ENCODE measurements at regions not wholly inside any gene's neighbourhood (a gene's known extent, or its start where the extent isn't known, plus 50 kb on each side); places are given as distances from the start of the nearest gene placed in this dataset.

DNA sequence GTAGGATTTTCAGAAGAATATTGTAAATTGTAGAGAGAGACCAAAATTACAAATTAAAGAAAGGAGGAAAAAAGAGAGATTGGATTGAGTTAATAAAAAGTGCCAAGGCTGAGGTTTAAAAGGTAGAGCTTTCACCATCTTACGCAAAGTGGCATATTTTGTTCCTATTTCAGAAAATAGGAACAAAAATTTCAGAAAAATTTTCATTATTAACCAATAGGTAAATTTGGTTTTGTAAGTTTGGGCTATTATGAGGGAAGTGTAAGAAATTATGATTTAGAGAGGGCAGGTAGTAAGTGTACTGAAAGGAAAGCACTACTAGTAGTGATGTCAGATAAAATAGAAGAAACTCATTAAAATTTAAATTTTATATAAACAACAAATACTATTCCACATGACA, 479.7 kb downstream of the ACTRT1 start:
- in situ Hi-C loops (cut with HindIII; ENCODE audit: low sequenced_read_pairs), result no loop called here
- TF ChIP-seq, protein P1, sequence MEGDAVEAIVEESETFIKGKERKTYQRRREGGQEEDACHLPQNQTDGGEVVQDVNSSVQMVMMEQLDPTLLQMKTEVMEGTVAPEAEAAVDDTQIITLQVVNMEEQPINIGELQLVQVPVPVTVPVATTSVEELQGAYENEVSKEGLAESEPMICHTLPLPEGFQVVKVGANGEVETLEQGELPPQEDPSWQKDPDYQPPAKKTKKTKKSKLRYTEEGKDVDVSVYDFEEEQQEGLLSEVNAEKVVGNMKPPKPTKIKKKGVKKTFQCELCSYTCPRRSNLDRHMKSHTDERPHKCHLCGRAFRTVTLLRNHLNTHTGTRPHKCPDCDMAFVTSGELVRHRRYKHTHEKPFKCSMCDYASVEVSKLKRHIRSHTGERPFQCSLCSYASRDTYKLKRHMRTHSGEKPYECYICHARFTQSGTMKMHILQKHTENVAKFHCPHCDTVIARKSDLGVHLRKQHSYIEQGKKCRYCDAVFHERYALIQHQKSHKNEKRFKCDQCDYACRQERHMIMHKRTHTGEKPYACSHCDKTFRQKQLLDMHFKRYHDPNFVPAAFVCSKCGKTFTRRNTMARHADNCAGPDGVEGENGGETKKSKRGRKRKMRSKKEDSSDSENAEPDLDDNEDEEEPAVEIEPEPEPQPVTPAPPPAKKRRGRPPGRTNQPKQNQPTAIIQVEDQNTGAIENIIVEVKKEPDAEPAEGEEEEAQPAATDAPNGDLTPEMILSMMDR (IDR thresholded peaks at IDR 0.05; ENCODE audit: low read depth, low read length), result no peak
- H3K4me3 ChIP-seq (ENCODE audit: low read depth, low read length), result no peak overlapping the region
- no peak for DNase-seq (ENCODE audit: low read depth, low spot score)

- TF ChIP-seq, protein P1 (IDR thresholded peaks at IDR 0.05; ENCODE audit: low read depth, low read length), result no peak
- DNase-seq (ENCODE audit: low read depth, low spot score), result no peak
- in situ Hi-C loops (cut with HindIII; ENCODE audit: low sequenced_read_pairs), result no loop called here
- H3K4me3 ChIP-seq (ENCODE audit: low read depth, low read length), result no peak overlapping the region
These were observed 480.4 kb downstream of the ACTRT1 start for GRCh38 chrX:127571834-127572233.

GRCh38 chrX:127570276-127570675, 481.9 kb downstream of the ACTRT1 start:
- DNase-seq (ENCODE audit: low read depth, low spot score), result no peak
- in situ Hi-C loops (cut with HindIII; ENCODE audit: low sequenced_read_pairs), result no loop called here
- TF ChIP-seq, protein P1 (IDR thresholded peaks at IDR 0.05; ENCODE audit: low read depth, low read length), result no peak
- H3K4me3 ChIP-seq (ENCODE audit: low read depth, low read length), result no peak overlapping the region

- DNase-seq (ENCODE audit: low read depth, low spot score), result no peak
- H3K4me3 ChIP-seq (ENCODE audit: low read depth, low read length), result no peak overlapping the region
- TF ChIP-seq, protein P1 (IDR thresholded peaks at IDR 0.05; ENCODE audit: low read depth, low read length), result no peak
- in situ Hi-C loops (cut with HindIII; ENCODE audit: low sequenced_read_pairs), result no loop called here
These were observed 483.5 kb downstream of the ACTRT1 start for GRCh38 chrX:127568691-127569090.

DNA sequence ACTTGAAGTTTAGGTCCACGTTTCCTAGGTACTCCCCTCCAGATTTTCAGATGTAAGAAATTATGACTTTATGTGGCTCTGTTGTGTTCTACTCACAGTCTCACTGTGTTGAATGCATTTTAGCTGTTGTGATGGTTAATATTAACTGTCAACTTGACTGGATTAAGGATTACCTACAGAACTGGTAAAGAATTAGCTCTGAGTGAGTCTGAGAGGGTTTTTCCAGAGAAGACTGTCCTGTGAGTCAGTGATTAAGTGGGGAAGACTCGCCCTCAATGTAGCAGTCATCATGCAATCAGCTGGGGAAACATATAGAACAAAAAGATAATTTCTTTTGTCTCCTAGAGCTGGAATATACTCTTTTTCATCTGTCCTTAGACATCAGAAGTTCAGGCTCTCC, 493.4 kb downstream of the ACTRT1 start:
- TF ChIP-seq, protein P1 (IDR thresholded peaks at IDR 0.05; ENCODE audit: low read depth, low read length), result no peak
- no peak for DNase-seq (ENCODE audit: low read depth, low spot score)
- no peak overlapping the region for H3K4me3 ChIP-seq (ENCODE audit: low read depth, low read length)
- in situ Hi-C loops (cut with HindIII; ENCODE audit: low sequenced_read_pairs), result no loop called here

- DNase-seq (ENCODE audit: low read depth, low spot score), result no peak
- H3K4me3 ChIP-seq (ENCODE audit: low read depth, low read length), result no peak overlapping the region
- TF ChIP-seq, protein P1 (IDR thresholded peaks at IDR 0.05; ENCODE audit: low read depth, low read length), result no peak
- in situ Hi-C loops (cut with HindIII; ENCODE audit: low sequenced_read_pairs), result no loop called here
These were observed 499.6 kb downstream of the ACTRT1 start for GRCh38 chrX:127552571-127552970.

DNA sequence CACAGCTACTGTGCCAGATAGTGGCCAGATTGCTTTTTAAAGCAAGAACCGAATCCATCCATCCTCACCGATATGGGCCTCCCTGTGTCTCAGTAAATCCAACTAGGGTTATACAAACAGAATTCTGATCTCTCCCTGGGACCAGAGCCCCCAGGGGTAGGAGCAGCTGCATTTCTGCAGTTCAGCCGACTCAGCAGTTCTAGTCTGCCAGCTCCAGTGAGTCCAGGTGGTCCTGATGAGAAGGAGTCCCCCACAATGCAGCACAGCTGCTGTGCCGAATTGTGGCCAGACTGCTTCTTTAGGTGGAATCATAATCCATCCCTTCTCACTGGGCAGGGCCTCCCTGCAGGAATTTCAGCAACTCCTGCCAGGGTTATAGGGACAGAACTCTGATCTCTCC, 532.9 kb downstream of the ACTRT1 start:
- no peak overlapping the region for H3K4me3 ChIP-seq (ENCODE audit: low read depth, low read length)
- no peak for DNase-seq (ENCODE audit: low read depth, low spot score)
- in situ Hi-C loops (cut with HindIII; ENCODE audit: low sequenced_read_pairs), result no loop called here
- TF ChIP-seq, protein P1 (IDR thresholded peaks at IDR 0.05; ENCODE audit: low read depth, low read length), result no peak
